ENCODE measurements at regions not wholly inside any gene's neighbourhood (a gene's known extent, or its start where the extent isn't known, plus 50 kb on each side); places are given as distances from the start of the nearest gene placed in this dataset.

- TF ChIP-seq CTCF (IDR thresholded peaks at IDR 0.05) (no peak), POLR2A (IDR thresholded peaks at IDR 0.05) (no peak)
Observed at GRCh38 chr2:607709-608108, 69.5 kb downstream of the TMEM18 start.

Measured in upper lobe of left lung (tissue), 4 donors.